ENCODE measurements at regions not wholly inside any gene's neighbourhood (a gene's known extent, or its start where the extent isn't known, plus 50 kb on each side); places are given as distances from the start of the nearest gene placed in this dataset.

DNA sequence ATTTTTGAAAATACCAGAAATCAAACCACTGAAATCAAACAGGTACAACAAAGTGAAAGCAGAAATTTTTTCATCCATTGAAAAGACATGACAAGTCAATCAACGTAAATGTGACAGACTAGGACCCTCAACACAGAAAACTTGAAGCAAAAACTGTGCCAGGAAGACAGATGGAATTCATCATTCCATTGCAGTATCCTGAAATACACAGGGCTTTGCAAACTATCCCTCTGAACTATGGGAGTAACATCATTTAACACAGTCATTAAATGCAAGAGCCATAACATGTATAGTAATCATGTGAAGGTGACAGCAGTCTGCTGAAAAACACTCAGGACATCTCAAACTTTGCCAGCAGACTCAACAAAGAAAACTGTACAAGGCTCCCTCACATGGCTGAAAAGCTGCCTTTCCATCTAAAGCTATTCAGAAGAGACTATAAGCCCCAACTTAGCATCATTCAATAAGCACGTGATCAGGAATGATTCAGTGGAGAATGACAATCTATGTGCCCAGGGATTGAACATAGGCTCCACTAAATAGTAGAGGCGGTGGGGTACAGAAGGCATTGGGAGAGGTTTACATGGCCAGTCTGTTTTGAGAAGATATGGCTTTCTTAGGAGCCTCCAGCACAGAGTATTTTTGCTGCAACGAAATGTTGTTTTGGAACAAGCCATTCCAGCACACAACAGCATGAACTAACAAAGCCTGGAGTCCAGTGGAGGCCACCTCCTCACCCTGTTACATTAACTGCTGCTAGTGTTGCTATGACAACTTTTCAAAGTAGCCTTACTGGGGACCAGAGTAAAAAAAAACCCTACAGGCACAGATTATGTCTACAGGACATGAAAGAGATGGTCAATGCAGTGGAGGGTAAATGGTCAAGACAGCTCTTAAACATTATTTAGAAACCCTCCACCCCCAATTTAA, 274.5 kb upstream of the NOCT start:
- DNase-seq: no peak

DNA sequence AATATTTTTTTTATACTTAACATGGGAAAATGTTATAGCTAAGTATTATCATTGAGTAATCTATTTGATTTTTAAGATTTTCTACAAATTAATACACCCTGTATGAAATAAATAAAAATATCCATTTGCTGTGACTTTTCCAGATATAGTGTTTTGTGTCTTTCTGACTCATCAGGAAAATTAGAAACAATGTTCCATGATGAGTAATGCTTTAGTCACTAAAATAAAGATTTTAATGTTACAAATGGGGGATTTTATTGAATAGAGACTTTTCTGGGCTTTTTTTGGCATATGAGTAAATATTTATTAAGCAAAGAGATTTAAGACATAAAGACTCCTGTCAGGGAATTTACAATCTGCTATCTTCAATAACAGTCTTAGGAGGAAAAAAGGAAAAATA, 279.2 kb upstream of the NOCT start:
- no peak for DNase-seq

DNA sequence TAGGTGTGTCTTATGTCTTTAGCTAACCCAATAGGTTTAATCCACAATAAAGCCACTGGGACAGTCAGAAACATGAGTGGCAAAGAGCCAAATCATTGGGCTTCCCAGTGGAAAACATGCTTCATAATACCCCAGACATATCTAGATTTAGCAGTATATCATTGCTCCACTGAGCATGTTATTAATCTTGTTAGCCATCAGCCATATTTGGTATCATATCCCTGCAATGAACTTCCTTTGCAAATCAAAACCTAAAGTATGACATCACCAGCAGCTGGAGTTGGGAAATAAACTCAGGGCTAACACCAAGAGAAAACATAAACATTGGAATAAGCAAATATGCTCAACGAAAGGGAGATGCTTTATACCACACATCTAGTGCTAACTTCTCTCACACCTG, 280.8 kb upstream of the NOCT start:
- DNase-seq: no peak

DNA sequence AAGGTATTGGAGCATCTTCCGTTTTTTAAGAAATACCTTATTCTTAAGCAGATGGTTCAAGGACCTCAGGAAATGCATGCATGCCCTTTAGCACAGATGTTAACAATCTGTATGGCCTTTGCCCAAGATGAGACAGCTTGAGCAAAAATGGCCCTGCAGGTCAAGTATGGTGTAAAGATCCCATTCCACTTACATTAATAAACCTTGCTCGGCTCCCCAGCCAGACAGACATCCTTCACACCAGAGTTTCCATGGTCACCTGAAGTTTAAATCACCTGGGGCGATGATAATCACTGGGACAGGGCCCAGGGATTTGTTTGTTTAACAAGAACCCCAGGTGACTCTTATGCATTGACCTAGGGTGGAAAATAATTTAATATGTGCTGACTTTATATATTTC, 287.0 kb upstream of the NOCT start:
- DNase-seq: no peak

DNA sequence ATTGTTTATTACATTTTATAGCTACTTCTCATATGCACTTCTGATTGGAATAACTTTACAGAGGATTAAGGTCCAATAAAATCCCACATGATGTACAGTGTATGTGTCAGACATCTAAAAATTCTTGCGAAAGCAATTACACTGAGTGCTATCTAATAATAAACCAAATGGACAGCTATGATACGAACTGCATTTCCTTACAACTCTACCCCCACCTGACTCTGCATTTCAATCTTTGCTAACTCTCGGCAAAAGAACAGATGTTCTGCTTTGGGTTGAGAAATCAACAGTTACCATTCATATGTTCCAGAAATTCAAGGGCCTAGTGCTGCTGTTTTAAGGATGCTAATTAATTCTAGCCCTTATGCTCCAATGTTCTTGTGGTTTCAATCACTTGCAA, 287.9 kb upstream of the NOCT start:
- no peak for DNase-seq

DNA sequence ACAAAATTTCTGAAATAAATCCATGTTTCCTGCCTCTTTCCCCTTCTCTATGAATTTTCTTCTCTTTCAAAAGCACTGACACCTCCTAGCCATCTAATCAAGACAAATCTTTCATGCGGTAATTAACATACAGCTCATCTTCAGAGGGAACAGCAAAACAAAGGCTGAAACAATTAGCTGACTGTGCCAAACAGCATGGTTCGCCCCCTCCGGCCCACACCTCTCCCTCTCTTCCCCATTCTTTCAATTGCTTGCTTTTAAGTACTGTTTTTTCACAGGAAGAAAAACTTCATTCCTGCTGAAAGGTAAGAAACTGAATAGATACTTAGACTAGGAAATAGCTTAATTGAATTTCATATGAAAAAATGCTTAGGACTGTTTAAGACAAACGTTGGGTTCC, 291.1 kb upstream of the NOCT start:
- DNase-seq: no peak

DNA sequence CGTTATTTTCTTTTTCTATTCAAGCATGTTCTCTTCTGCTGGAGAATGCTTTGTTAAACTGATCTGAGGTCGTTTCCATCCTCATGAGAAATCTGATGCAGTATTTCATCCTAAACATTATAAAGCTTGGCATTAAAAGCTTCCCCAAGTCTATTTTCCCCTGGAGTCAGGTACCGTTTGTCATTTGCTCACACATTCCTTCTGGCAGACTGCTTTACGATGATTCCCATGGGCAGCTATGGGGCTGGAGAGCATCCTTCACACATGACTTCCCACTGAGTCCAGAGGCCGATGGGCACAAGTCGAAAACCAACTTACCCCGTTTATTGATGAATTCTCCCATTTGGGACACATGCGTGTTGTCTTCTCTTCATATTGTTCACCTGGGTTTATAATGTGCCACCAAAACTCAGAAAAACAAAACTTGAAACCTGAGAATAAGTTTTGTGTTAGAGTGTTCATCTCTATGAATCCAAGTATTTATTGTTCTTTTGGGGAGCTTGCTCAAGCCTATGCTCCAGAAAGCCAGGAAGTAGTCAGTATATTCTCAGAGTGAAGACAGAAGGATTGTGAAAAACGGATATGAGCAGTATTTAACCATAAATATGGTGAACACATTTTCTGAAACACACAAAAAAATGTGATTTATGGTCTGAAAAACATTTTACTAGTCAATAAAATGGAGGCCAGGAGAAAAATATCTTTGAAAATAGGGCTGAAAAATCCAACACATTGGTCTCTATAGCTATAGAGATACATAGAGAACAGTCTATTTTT, 298.8 kb upstream of the NOCT start:
- no peak for DNase-seq

DNA sequence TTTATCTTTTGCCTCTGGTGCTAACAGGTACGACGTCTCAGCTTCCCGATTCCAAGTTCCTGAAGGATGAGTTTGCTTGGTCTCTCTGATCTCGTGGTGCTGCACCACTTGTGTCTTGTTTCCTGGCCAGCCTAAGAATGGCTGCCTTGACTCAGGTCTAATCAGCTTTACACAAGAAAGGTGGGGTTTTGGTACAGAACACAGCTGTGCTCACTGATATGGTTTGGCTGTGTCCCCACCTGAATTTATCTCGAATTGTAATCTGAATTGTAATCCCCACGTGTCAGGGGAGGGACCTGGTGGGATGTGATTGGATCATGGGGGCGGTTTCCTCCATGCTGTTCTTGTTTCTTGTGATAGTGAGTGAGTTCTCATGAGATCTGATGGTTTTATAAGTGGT, 305.3 kb upstream of the NOCT start:
- DNase-seq: no peak

DNA sequence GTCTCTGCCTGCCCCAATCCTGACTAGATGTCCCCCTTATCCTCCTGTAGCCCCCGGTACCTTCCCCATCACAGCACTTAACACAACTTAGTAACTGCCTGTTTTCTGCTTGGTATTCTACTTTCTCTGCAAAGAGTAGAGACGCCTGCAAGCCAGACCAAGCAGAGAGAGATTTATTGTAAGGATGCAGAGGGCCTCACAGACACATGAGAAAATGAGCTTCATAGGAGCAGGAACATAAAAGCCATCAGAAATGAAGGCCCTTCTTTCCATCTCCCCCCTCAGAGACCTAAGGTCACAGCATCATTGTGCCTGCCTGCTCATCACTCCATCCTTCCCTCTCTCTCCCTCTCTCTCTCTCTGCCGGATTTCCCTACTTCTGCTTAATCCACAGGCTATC, 305.7 kb upstream of the NOCT start:
- DNase-seq: no peak

DNA sequence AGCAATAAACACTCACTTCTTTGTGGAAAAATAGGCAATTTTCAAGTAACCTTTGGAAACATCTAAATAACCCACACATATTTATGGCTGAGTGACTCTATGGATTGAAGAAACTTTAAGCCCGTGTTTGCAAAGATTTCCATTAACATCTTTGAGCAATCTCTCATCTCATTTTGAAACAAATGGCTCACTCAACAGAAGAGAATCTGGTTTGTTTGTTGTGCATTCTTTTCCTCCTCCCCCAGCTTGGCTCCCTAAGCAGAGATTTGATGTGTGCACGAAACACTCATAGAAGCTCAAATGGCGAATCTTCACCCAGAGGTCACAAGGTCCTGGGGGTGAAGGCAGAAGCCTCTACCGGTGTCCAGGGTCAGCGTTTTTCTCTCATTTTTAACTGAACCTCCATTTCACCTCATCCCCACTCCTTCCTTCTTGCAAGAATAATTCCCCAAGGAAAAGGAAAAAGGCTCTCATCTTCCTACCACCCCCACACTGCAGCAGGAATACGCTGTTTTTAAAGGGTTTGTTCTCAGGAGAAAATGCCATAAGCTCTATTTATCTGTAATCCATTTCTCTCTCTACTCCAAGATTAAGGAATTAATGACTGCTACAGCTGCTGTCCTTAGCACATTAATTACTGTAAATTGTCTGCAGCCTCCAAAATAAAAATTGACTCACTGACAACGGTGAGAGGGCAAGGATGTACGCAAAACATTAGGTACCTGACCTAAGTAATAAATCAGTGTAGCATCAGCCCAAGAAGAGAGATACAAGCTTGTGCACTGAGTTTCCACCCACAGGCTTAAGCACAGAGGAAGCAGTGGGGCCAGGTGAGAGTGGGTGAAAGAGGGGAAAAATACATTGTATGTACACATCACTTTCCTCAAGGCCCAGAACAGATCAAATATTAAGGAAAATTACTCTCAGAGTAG, 307.6 kb upstream of the NOCT start:
- no peak for DNase-seq

DNA sequence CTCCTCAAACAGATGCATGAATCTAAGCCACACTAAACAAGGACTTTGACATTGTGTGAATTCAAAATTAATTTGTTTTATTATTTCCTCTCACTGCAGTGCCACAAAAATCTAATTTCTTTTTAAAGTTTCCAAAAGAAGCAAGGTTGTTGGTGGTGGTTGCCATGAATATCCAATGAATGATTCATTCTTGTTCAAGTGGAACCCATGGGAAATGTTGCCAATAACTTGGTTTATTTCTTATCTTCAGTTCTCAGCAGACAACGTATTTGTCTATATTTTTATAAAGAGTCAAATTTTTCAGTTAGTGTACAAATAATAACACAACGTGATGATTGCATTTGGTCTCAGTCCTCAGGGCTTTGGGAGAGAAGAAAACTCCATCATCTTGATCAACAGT, 309.4 kb upstream of the NOCT start:
- DNase-seq: no peak

DNA sequence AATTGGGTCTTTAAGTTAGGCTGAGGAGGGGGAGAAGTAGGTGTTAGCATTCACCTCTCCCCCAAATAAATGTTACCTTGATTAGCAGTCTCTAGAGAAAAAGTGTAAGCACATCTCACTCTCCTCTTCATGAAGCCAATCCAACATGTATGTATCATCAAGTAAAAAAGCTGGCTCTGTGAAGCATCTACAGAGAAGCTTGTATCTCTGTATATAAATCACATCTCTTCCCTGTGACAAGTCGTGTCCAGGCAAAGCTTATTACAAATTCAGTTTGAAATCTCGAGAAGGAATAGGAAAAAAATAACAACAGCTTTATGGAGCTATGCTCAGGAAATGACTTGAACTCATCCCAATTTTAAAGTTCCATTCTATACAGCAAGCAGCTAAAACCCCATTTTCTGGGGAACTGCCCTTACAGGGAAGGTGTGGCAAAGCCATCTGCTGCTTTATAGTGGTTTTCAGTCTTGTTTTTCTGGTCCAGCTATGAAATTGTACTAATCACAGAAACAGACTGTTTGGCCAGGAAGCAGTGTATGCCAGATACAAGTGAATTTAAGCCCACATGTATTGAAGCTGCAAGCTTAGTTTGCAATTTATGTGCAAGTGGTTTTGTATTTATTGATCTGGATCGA, 313.3 kb upstream of the NOCT start:
- no peak for DNase-seq

DNA sequence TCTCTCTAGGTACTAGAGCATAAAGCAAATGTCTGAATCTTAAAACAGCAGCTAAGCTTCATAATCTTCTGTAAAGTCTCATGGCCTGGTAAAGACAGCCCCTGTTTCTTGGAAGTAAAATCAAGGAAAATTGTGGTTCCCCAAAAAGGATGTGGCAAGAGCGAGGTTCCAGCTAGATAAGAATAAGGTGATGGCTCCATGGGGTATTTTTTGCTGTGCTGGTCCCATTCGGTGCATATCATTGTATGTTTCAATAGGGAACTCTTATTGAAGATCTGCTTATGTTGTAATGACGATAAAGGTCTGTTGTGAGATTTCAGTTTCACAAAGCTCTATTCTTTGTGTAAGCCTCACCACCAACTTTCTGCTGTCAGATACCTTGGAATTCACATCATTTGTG, 316.9 kb upstream of the NOCT start:
- DNase-seq: no peak

DNA sequence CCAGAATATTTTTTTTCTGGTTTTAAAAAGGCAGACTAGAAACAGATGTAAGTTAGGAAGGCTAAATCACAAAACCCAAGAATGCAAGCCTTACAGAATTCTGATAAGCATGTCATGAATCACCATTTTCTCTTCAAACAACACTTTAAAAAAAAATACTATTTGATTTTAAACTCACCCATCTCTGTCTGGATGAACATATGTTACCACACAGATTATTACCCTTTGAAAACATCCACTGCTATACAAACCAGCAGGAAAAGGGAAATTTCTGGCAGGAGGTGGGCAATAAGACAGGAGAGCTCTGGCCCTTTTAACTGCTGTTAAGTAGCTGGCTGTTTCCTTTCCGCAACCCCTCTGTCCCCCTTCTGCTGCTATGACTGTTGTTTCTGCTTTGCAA, 317.7 kb upstream of the NOCT start:
- no peak for DNase-seq

DNA sequence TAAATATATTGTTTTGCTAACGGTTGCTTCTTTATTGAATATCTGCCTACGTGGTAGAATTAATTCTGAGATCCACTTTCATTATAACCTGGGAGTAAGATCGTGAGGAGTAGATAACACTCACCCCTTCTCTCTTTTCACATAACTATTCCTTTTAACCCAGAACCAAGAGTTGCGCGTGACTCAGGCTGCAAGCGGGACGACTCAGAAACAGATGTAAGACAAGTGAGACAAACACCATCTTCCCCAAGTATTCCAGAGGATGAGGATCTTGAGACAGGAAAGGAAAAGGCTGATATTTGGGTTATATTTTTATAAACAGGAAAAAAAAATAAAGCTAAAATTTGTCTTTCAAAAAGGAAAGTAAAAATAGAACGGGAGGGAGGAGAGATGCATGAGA, 318.8 kb upstream of the NOCT start:
- DNase-seq: no peak

DNA sequence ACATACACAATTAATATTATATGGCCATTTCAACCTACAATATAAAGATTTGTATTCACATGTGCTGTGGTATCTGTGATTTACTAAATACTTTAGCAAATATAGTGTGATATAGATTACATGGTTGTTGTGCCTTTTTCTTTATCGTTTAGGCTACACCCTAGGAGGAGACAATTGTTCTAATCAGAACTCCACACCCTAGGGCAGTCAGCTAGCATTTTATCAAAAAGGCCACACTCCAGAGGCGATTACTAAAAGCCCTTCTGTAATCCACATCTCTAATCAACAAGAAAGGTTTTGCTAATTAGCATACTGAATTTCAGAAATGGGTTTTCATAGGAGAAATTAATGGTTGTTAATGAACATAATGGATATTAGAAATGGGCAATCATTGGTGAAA, 319.5 kb upstream of the NOCT start:
- no peak for DNase-seq

DNA sequence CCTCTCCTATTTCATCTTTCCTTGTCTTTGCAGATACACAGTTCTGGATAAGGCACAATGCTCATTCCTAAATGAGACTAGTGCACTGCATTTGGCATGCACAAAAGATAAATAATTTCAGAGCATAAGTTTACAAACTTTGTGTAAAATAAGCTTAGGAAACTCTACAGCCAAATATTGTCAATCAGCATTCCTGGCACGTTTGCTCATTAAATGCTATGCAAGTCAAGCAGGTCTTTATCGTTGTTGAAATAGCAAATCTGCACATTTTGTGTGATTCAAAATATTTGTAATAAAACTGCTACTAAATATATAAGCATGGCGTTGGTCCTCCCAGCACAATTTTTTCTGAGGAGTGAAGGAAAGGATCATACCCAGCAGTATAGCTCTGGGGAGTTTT, 322.1 kb upstream of the NOCT start:
- DNase-seq: no peak

DNA sequence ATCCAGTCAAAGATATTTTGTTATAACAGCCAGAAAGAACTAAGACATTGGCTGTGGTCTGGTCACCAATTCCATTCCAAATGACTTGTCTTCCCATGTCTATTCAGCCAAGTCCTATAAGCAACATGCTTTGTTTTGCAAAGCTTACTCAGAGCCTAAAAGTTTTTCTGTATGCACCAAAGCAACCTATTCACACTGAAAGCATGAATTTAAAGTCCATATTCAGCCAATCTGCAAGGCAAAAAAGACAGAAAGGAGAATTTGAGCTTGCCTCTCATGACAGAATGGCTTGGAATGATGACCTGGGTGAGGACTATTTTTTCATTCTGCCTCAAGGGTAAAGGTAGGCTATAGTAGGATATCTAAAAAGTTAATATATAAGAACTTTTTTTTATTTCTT, 323.2 kb upstream of the NOCT start:
- no peak for DNase-seq

DNA sequence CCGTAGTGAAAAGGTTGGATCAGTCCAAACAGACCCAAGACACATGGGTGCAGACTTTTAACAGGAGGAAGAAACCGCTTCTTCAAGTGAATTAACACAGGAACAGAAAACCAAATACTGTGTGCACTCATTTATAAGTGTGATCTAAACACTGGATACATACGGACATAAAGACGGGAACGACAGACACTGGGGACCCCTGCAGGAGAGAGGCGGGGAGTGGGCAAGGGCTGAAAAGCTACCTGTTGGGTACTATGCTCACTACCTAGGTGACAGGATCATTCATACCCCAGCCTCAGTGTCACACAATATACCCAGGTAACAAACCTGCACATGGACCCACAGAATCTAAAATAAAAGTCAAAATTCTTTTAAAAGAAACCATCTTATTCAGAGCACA, 326.0 kb upstream of the NOCT start:
- no peak for DNase-seq

DNA sequence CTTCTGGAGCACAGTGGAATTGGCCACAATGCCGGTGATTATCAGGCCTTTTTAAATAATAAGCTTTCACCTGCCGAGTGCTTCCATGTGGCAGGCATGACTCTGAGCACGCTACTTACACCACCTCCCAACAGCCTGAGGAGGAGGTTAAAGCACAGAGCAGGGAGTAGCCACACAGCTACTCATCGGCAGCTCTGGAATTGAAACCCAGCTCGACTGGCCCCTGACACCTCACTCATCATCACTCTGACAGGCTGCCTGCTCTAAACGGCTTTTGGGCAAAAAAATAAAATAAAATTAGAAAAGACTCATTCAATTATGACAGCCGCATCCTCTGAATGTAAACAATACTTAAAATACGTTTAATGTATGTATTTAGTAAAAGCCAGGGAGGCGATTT, 326.4 kb upstream of the NOCT start:
- no peak for DNase-seq

DNA sequence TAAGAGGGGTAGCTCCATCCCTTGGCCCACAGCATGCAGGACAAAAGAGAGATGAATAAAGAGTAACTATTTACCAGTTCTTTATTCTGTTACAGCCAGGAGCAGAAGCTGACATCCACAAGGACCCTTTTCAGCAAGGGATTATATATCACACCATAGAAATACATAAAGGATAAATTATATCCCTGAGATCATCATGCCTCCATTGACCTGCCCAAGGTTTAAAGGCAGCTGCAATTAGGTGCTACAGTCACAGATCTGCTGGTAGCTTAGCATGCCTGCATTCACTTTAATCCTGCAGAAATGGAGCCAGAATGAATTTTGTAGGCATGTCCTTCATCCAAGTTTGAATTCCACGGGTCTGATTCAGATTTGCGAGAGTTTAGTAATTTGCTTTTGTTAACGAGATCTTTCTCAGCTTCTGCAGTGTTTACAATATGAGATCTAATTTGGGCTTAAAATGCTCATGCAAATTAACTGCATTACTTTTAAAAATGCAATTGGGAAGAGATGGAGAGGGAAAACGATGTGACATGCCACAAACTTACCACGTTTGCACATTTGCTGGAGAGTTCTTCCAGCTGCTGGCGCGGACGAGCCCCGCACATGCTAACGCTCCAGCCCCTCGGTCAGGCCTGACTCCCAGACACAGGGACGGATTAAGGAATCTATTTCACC, 327.0 kb upstream of the NOCT start:
- DNase-seq: no peak

Measured in activated effector memory CD4-positive, alpha-beta T cell treated with anti-CD3 and anti-CD28 coated beads, Interleukin-2, amount 50 U/mL, for 16 hours (primary cell).